Astrocyte (in vitro differentiated cells and primary cell): ENCODE measurements at regions not wholly inside any gene's neighbourhood (a gene's known extent, or its start where the extent isn't known, plus 50 kb on each side); places are given as distances from the start of the nearest gene placed in this dataset.
A peak's percentile ranks its signal among the peaks of the same experiment; 100 is the strongest.

Experiments
- DNase-seq: peaks from one replicate; pipeline ENCODE4 v3.0.0-alpha.2; 2010; ENCODE audit warnings: low read depth
- FAIRE-seq: peaks from 2 replicates; lab custom pipeline; 2011; peaks lifted over from hg19 to GRCh38; lab: Jason Lieb, UNC
- H2AFZ ChIP-seq: 2 replicates; pipeline ENCODE4 v1.6.0; 2012; ENCODE audit warnings: low read depth, low read length, inconsistent platforms
- H3K27ac ChIP-seq: 2 replicates; pipeline ENCODE4 v1.5.1; 2011; ENCODE audit warnings: low read depth, low read length, inconsistent platforms
- H3K27me3 ChIP-seq: 2 replicates; pipeline ENCODE4 v1.6.0; 2011; ENCODE audit warnings: low read length, inconsistent platforms; ENCODE audit not compliant: insufficient read depth
- H3K36me3 ChIP-seq: 2 replicates; pipeline ENCODE4 v1.5.1; 2011; ENCODE audit warnings: low read length, inconsistent platforms; ENCODE audit not compliant: insufficient read depth
- H3K4me1 ChIP-seq: 2 replicates; pipeline ENCODE4 v1.5.1; 2011; ENCODE audit warnings: low read length, inconsistent platforms; ENCODE audit not compliant: insufficient read depth
- H3K4me2 ChIP-seq: 2 replicates; pipeline ENCODE4 v1.6.0; 2012; ENCODE audit warnings: low read length, inconsistent platforms
- H3K4me3 ChIP-seq: 2 replicates; pipeline ENCODE4 v1.5.1; 2011; ENCODE audit warnings: low read depth, mild to moderate bottlenecking, low read length, inconsistent platforms; ENCODE audit not compliant: insufficient read depth
- H3K79me2 ChIP-seq: 2 replicates; pipeline ENCODE4 v1.6.0; 2012; ENCODE audit warnings: mild to moderate bottlenecking, low read length, inconsistent platforms; ENCODE audit not compliant: insufficient read depth
- H3K9ac ChIP-seq: 2 replicates; pipeline ENCODE4 v1.6.0; 2012; ENCODE audit warnings: mild to moderate bottlenecking, low read length, inconsistent platforms
- H3K9me3 ChIP-seq: 2 replicates; pipeline ENCODE4 v1.5.1; 2012; ENCODE audit warnings: low read depth, mild to moderate bottlenecking, low read length, inconsistent platforms; ENCODE audit not compliant: insufficient read depth
- H4K20me1 ChIP-seq: 2 replicates; pipeline ENCODE4 v1.6.0; 2012; ENCODE audit warnings: low read length, inconsistent platforms; ENCODE audit not compliant: insufficient read depth
- H3K27ac Mint-ChIP-seq: one replicate; pipeline ENCODE4 v1.8.0; 2021; ENCODE audit warnings: mild to moderate bottlenecking, mixed read lengths; ENCODE audit not compliant: unreplicated experiment
- H3K27me3 Mint-ChIP-seq: one replicate; pipeline ENCODE4 v1.8.0; 2021; ENCODE audit warnings: low read depth, mixed read lengths; ENCODE audit not compliant: unreplicated experiment
- H3K36me3 Mint-ChIP-seq: one replicate; pipeline ENCODE4 v1.8.0; 2021; ENCODE audit warnings: low read depth, mixed read lengths; ENCODE audit not compliant: unreplicated experiment
- H3K4me1 Mint-ChIP-seq: one replicate; pipeline ENCODE4 v1.8.0; 2021; ENCODE audit warnings: low read depth, mixed read lengths; ENCODE audit not compliant: unreplicated experiment
- H3K4me3 Mint-ChIP-seq: one replicate; pipeline ENCODE4 v1.8.0; 2021; ENCODE audit warnings: mild to moderate bottlenecking, moderate library complexity, mixed read lengths; ENCODE audit not compliant: unreplicated experiment
- H3K9me3 Mint-ChIP-seq: one replicate; pipeline ENCODE4 v1.8.0; 2021; ENCODE audit warnings: mild to moderate bottlenecking, mixed read lengths; ENCODE audit not compliant: unreplicated experiment
- EZH2 ChIP-seq: IDR thresholded peaks from 2 replicates; pipeline ENCODE4 v1.6.1; 2012; ENCODE audit warnings: mild to moderate bottlenecking, low read length, inconsistent platforms; ENCODE audit not compliant: insufficient read depth
- TF ChIP-seq, protein P1 (sequence below): IDR thresholded peaks from 2 replicates; pipeline ENCODE4 v1.5.1; 2011; ENCODE audit warnings: low read depth, mild to moderate bottlenecking, inconsistent platforms, low read length, moderate library complexity; ENCODE audit not compliant: insufficient read depth

DNA sequence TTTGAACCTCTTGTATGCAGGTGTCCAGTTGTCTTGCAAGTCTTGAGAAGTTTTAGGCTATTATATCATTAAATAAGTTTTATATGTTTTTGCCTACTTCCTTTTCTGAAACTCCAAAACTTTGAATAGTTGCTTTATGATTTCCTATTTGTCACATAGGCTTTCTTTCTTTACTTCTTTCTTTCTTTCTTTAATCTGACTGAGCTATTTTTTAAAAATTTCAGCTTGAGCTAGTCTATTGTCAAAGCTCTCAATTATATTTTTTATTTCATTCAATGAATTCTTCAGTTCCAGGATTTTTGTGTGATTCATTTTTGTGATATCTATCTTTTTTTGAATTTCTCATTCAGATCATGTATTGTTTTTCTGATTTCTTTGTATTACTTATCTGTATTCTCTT is 102.1 kb upstream of the TMEM178A start:
- no peaks in the 10 kb centered on the region for H3K36me3 ChIP-seq
- no peak for TF ChIP-seq EZH2
- TF ChIP-seq, protein P1, sequence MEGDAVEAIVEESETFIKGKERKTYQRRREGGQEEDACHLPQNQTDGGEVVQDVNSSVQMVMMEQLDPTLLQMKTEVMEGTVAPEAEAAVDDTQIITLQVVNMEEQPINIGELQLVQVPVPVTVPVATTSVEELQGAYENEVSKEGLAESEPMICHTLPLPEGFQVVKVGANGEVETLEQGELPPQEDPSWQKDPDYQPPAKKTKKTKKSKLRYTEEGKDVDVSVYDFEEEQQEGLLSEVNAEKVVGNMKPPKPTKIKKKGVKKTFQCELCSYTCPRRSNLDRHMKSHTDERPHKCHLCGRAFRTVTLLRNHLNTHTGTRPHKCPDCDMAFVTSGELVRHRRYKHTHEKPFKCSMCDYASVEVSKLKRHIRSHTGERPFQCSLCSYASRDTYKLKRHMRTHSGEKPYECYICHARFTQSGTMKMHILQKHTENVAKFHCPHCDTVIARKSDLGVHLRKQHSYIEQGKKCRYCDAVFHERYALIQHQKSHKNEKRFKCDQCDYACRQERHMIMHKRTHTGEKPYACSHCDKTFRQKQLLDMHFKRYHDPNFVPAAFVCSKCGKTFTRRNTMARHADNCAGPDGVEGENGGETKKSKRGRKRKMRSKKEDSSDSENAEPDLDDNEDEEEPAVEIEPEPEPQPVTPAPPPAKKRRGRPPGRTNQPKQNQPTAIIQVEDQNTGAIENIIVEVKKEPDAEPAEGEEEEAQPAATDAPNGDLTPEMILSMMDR = no peak
- DNase-seq = no peak
- no peaks in the 10 kb centered on the region for H3K79me2 ChIP-seq
- no peaks in the 10 kb centered on the region for H4K20me1 ChIP-seq
- H3K27me3 Mint-ChIP-seq = no peaks in the 10 kb centered on the region
- no peaks in the 10 kb centered on the region for H3K27me3 ChIP-seq
- H2AFZ ChIP-seq = no peak overlapping the region
- H3K4me3 Mint-ChIP-seq = no peak overlapping the region
- H3K4me2 ChIP-seq = no peak overlapping the region
- FAIRE-seq = no peak
- H3K27ac Mint-ChIP-seq = no peak overlapping the region
- H3K9me3 Mint-ChIP-seq = peaks cover 29% of the 10 kb centered on the region
- H3K9ac ChIP-seq = no peak overlapping the region
- H3K4me3 ChIP-seq = no peak overlapping the region
- H3K27ac ChIP-seq = no peak overlapping the region
- H3K36me3 Mint-ChIP-seq = peaks cover 16% of the 10 kb centered on the region
- peaks cover 13% of the 10 kb centered on the region for H3K4me1 ChIP-seq
- H3K4me1 Mint-ChIP-seq = peaks cover 14% of the 10 kb centered on the region
- peaks cover 9% of the 10 kb centered on the region for H3K9me3 ChIP-seq

DNA sequence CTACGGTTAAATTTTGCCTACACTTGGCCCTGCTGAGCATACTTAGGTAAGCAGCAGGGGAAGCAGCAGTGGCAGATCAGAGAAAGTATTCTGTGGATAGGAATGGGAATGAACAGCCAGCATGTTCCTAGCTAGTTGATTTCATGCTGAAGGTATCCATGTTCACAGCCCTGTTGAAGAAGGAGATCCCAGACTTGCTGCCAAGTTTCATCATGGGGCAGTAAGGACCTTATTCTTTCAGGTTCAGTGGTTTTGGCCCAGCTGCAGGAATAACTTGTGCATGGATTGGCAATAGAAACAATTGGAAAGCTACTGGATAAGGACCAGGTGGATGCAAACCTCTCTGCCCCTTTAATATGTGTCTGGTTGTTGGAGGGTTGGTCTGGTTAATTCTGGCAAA is 98.2 kb upstream of the TMEM178A start:
- Histone ChIP-seq H3K27me3 (no peaks in the 10 kb centered on the region), H3K4me1 (peaks cover 27% of the 10 kb centered on the region), H3K36me3 (no peaks in the 10 kb centered on the region), H3K9ac (no peak overlapping the region), H3K4me2 (no peak overlapping the region), H2AFZ (no peak overlapping the region), H3K79me2 (no peaks in the 10 kb centered on the region), H3K27ac (no peak overlapping the region), H3K4me3 (no peak overlapping the region), H4K20me1 (no peaks in the 10 kb centered on the region), H3K9me3 (peaks cover 9% of the 10 kb centered on the region)
- peaks cover 22% of the 10 kb centered on the region for H3K9me3 Mint-ChIP-seq
- no peak overlapping the region for H3K27ac Mint-ChIP-seq
- TF ChIP-seq, protein P1 = no peak
- TF ChIP-seq EZH2 = no peak
- peaks cover 16% of the 10 kb centered on the region for H3K36me3 Mint-ChIP-seq
- DNase-seq = peak; percentile 94
- peaks cover 33% of the 10 kb centered on the region for H3K4me1 Mint-ChIP-seq
- H3K27me3 Mint-ChIP-seq = no peaks in the 10 kb centered on the region
- no peak for FAIRE-seq
- no peak overlapping the region for H3K4me3 Mint-ChIP-seq

DNA sequence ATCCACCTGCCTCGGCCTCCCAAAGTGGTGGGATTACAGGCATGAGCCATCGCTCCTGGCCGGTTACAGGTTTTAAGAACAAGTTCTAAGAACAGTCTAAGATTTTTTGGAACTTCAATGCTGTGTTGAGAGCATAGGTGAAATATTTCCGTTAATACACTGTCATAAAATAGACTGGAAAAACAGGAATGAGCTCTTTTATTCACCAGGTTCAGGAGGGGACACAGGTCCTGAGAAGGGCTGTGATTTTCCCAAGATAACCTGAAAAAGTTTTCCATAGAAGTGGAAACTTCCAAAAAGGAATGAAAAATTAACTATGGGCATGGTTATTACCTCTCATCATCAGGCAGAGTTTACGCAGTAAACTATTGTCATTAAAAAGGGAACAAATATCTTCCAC is 97.6 kb upstream of the TMEM178A start:
- H3K36me3 Mint-ChIP-seq = peaks cover 11% of the 10 kb centered on the region
- H3K4me1 ChIP-seq = peaks cover 27% of the 10 kb centered on the region
- H3K4me3 ChIP-seq = no peak overlapping the region
- peaks cover 17% of the 10 kb centered on the region for H3K9me3 Mint-ChIP-seq
- no peaks in the 10 kb centered on the region for H4K20me1 ChIP-seq
- H3K4me3 Mint-ChIP-seq = no peak overlapping the region
- no peaks in the 10 kb centered on the region for H3K79me2 ChIP-seq
- DNase-seq = no peak
- H3K4me1 Mint-ChIP-seq = peaks cover 33% of the 10 kb centered on the region
- H3K36me3 ChIP-seq = no peaks in the 10 kb centered on the region
- H2AFZ ChIP-seq = no peak overlapping the region
- peak overlapping the region; percentile 67 for H3K27ac ChIP-seq
- peak overlapping the region; percentile 45 for H3K9ac ChIP-seq
- no peak for FAIRE-seq
- TF ChIP-seq, protein P1 = no peak
- no peak for TF ChIP-seq EZH2
- no peaks in the 10 kb centered on the region for H3K27me3 ChIP-seq
- H3K27ac Mint-ChIP-seq = peak overlapping the region; percentile 92
- peaks cover 9% of the 10 kb centered on the region for H3K9me3 ChIP-seq
- H3K4me2 ChIP-seq = peak overlapping the region; percentile 75
- no peaks in the 10 kb centered on the region for H3K27me3 Mint-ChIP-seq
